Umbilical cord (tissue), 1 donor: ENCODE measurements at regions not wholly inside any gene's neighbourhood (a gene's known extent, or its start where the extent isn't known, plus 50 kb on each side); places are given as distances from the start of the nearest gene placed in this dataset.

Source experiments
- DNase-seq: peaks from one replicate; pipeline ENCODE4 v3.0.0-alpha.2; 2015; ENCODE audit warnings: low spot score

GRCh38 chr15:80308002-80308401 lies 56.0 kb upstream of the CTXND1 start:
- no peak for DNase-seq

- DNase-seq = no peak
Measured at GRCh38 chr15:80309769-80310384, 57.9 kb upstream of the CTXND1 start.

- DNase-seq = no peak
Measured at GRCh38 chr15:80310776-80311175, 58.8 kb upstream of the CTXND1 start.

GRCh38 chr15:80315289-80315987 lies 63.4 kb upstream of the CTXND1 start:
- DNase-seq = no peak

- DNase-seq = peak; percentile 8
Measured at GRCh38 chr15:80317389-80318182, 65.6 kb upstream of the CTXND1 start.

- no peak for DNase-seq
Measured at GRCh38 chr15:80321853-80322252, 69.8 kb upstream of the CTXND1 start.

- no peak for DNase-seq
Measured at GRCh38 chr15:80323285-80323684, 71.3 kb upstream of the CTXND1 start.

GRCh38 chr15:80324545-80325080 lies 72.6 kb upstream of the CTXND1 start:
- peak; percentile 5 for DNase-seq

- DNase-seq = no peak
Measured at GRCh38 chr15:80325206-80325605, 73.2 kb upstream of the CTXND1 start.

GRCh38 chr15:80326270-80326669 lies 74.3 kb upstream of the CTXND1 start:
- no peak for DNase-seq

GRCh38 chr15:80328496-80328895 lies 75.7 kb upstream of the ARNT2 start:
- no peak for DNase-seq

GRCh38 chr15:80331886-80332406 lies 72.2 kb upstream of the ARNT2 start:
- no peak for DNase-seq

- no peak for DNase-seq
Measured at GRCh38 chr15:80333261-80333660, 70.9 kb upstream of the ARNT2 start.

- peak; percentile 78 for DNase-seq
Measured at GRCh38 chr15:80334521-80334920, 69.7 kb upstream of the ARNT2 start.

- peak; percentile 43 for DNase-seq
Measured at GRCh38 chr15:80339601-80340000, 64.6 kb upstream of the ARNT2 start.

- DNase-seq = no peak
Measured at GRCh38 chr15:80342148-80342547, 62.0 kb upstream of the ARNT2 start.

GRCh38 chr15:80343554-80343992 lies 60.6 kb upstream of the ARNT2 start:
- peak; percentile 96 for DNase-seq

- DNase-seq = peak; percentile 69
Measured at GRCh38 chr15:80350941-80351610, 53.1 kb upstream of the ARNT2 start.
